GM21529 (cell line): ENCODE measurements at regions not wholly inside any gene's neighbourhood (a gene's known extent, or its start where the extent isn't known, plus 50 kb on each side); places are given as distances from the start of the nearest gene placed in this dataset.
"Not testable (repeated sequence)": the region's sequence is repeated elsewhere in the genome, so short reads cannot be mapped to it uniquely, and the experiment has no call there.

ENCODE experiments used
- ATAC-seq: cut with Tn5 transposase; IDR thresholded peaks from one replicate; pipeline ENCODE4 v1.9.1; 2021; ENCODE audit not compliant: unreplicated experiment

DNA sequence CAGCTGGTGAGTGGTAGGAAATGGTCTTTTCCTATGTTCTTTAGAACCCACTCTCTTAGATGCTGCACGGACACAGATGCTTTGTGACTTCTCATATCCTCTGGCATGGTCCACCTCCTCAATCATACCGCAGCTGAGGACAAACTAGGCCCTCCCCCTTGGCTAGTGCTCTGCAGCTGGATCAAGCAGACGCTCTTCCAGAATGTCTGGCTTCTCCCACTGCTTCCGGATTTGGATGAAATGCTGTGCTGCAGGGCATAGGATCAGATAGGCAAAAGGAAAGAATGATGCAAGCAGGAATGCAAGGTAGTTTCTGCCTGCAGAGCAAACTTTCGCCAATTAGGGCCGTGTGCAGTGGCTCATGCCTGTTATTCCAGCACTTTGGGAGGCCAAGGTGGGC lies 75.7 kb upstream of the SLC4A7 start:
- ATAC-seq: no peak

DNA sequence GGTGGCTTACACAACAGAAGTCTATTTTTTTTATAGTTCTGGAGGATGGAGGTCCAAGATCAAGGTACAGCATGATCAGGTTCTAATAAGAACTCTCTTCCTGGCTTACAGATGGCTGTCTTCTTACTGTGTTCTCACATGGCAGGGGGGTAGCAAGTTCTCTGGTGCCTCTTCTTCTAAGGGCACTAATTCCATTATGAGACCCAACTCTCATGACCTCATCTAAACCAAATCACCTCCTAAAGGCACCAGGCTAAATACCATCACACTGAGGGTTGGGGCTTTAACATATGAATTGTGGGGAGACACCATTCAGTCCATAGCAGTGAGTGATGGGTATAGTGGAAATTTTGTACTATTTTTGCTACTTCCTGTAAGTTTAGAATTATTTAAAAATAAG lies 75.2 kb upstream of the SLC4A7 start:
- ATAC-seq: no peak

DNA sequence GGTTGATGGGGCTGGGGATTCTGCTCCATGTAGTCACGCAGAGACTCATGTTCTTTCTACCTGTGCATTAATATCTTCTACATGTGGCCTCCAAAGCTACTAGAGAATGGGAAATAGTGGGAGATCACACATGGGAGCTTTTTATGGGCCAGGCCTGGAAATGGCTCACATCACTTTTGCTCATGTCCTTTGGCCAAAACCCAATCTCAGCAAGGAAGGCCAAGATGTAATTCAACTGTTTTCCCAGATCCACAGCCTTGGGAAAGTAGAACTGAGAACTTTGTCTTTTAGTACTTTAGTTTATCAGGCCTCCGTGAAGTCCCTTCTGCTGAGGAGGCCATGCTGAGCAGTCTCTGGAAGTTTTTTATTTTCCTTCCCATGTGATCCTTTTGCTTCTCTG lies 73.2 kb upstream of the SLC4A7 start:
- ATAC-seq: no peak

GRCh38 chr3:27556887-27557286 lies 72.7 kb upstream of the SLC4A7 start:
- ATAC-seq: no peak

GRCh38 chr3:27554706-27555105 lies 70.5 kb upstream of the SLC4A7 start:
- no peak for ATAC-seq

GRCh38 chr3:27553886-27554540 lies 69.8 kb upstream of the SLC4A7 start:
- no peak for ATAC-seq

GRCh38 chr3:27552708-27553107 lies 68.5 kb upstream of the SLC4A7 start:
- ATAC-seq: not testable (repeated sequence)

- ATAC-seq: not testable (repeated sequence)
Measured at GRCh38 chr3:27551413-27551812, 67.2 kb upstream of the SLC4A7 start.

DNA sequence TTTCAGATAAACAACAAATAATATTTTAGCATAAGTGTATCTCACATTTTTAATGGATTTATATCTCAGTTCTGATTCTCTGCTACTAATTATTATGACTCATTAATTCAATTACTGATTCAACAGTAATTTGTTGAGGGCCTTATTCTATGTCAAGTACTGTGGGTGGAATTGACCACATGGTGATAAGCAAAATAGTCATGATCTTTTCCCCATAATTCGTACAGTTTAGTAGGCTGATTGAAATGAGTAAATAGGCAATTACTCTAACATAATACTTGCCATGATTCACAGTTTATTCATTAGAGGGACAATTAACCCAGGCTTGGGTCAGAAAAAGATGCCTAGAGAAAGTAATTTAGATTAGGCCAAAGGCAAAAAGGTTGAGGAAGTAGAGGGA lies 60.9 kb upstream of the SLC4A7 start:
- ATAC-seq: no peak

- no peak for ATAC-seq
Measured at GRCh38 chr3:27544372-27544865, 60.2 kb upstream of the SLC4A7 start.

DNA sequence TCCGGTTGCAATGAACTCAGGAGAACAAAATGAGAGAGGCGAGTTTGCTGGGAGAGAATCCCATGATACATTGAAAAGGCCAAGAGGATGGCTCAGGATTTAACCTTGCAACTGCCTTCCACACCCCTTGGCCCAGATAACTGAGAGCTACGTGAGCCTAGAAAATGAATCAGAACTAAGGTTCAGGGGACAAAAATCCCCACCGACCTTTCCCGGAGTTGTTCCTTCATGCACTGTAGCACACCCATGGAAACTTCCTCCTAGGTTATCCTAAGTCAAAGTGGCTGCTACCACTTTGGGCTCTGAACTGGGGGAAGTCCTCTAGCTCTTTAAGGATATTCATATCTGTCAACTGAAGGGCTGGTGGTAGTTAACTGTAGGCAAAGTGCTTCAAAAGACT lies 58.3 kb upstream of the SLC4A7 start:
- ATAC-seq: no peak

DNA sequence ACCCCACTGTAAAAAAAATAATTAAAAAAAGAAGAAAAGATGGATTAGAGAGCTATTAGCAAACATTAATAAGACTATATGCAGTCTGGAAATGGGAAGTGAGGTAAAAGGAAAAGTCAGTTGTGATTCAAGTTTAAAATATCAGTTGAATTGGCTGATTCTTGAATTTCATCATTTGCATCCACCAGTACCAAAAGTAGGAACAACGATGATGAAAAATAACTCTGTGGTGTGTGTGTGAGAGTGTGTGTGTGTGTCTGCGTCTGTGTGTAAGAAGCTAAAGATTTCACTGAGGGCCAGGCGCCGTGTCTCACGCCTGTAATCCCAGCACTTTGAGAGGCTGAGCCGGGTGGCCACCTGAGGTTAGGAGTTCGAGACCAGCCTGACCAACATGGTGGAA lies 56.0 kb upstream of the SLC4A7 start:
- no peak for ATAC-seq

DNA sequence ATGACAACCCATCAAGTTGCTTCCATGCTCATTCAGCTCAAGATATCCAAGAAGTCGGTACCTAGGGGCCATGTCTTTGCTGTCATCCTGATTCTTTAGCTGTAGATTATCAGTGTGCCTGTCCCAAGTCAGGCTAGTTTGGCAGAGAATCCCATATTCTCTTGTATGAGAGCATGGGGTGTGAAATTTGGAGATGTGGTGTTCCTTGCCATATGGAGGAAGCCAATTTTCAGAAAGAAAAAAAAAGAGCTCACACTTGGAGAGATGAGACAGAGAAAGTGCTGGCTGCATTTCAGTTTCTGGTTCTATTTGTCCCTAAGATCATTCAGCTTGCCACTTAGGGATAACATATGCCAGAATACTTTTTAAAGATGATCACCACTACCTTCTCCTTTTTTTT lies 52.3 kb upstream of the SLC4A7 start:
- no peak for ATAC-seq

GRCh38 chr3:27535809-27536392 lies 51.7 kb upstream of the SLC4A7 start:
- no peak for ATAC-seq

GRCh38 chr3:27533718-27534573 lies 49.8 kb upstream of the SLC4A7 start:
- peak; percentile 75 for ATAC-seq
